MCF 10A (cell line): ENCODE measurements at regions not wholly inside any gene's neighbourhood (a gene's known extent, or its start where the extent isn't known, plus 50 kb on each side); places are given as distances from the start of the nearest gene placed in this dataset.
"Not testable (repeated sequence)": the region's sequence is repeated elsewhere in the genome, so short reads cannot be mapped to it uniquely, and the experiment has no call there.

ENCODE experiments used
- BruUV-seq: library from RNA; stranded (reverse); fragments of 400-500 nt; replicated peaks from 2 replicates; lab custom pipeline; 2021; lab: Mats Ljungman, UMichigan
- CTCF ChIA-PET: fragments of 300-600 bp; sonication (Branson Sonifier 250); formaldehyde crosslinking; extraction: SDS; loops from one replicate; lab custom pipeline; 2021; ENCODE audit warnings: antibody characterized with exemption, inconsistent platforms; lab: Yijun Ruan, JAX
- POLR2A ChIA-PET: fragments of 300-600, 350-650 bp; sonication (Branson Sonifier 250); formaldehyde crosslinking; extraction: SDS; loops from one replicate; lab custom pipeline; 2020; ENCODE audit warnings: antibody characterized with exemption, inconsistent platforms; lab: Yijun Ruan, JAX
- DNase-seq: peaks from one replicate; pipeline ENCODE4 v3.0.0-alpha.2; 2018; ENCODE audit not compliant: unreplicated experiment
- H3K27ac Mint-ChIP-seq: one replicate; pipeline ENCODE4 v1.8.0; 2022; ENCODE audit warnings: mild to moderate bottlenecking, low read depth, mixed read lengths; ENCODE audit not compliant: unreplicated experiment
- H3K27me3 Mint-ChIP-seq: one replicate; pipeline ENCODE4 v1.8.0; 2022; ENCODE audit warnings: mixed read lengths; ENCODE audit not compliant: insufficient read depth, unreplicated experiment
- H3K36me3 Mint-ChIP-seq: one replicate; pipeline ENCODE4 v1.8.0; 2022; ENCODE audit warnings: mild to moderate bottlenecking, moderate library complexity, mixed read lengths; ENCODE audit not compliant: insufficient read depth, unreplicated experiment
- H3K4me1 Mint-ChIP-seq: one replicate; pipeline ENCODE4 v1.8.0; 2022; ENCODE audit warnings: mixed read lengths; ENCODE audit not compliant: insufficient read depth, unreplicated experiment
- H3K4me3 Mint-ChIP-seq: one replicate; pipeline ENCODE4 v1.8.0; 2022; ENCODE audit warnings: mild to moderate bottlenecking, moderate library complexity, mixed read lengths; ENCODE audit not compliant: unreplicated experiment
- H3K9me3 Mint-ChIP-seq: one replicate; pipeline ENCODE4 v1.8.0; 2022; ENCODE audit warnings: mixed read lengths; ENCODE audit not compliant: unreplicated experiment
- CTCF ChIP-seq: fragments of 200-600 bp; IDR thresholded peaks from one replicate; pipeline ENCODE4 v1.8.0; 2022; ENCODE audit warnings: antibody characterized with exemption, mild to moderate bottlenecking; ENCODE audit not compliant: unreplicated experiment
- intact Hi-C: fragments of 100-400 bp; cut with micrococcal nuclease; formaldehyde crosslinking; loops from 2 replicates; pipeline ENCODE4 v1.14.1; 2022

DNA sequence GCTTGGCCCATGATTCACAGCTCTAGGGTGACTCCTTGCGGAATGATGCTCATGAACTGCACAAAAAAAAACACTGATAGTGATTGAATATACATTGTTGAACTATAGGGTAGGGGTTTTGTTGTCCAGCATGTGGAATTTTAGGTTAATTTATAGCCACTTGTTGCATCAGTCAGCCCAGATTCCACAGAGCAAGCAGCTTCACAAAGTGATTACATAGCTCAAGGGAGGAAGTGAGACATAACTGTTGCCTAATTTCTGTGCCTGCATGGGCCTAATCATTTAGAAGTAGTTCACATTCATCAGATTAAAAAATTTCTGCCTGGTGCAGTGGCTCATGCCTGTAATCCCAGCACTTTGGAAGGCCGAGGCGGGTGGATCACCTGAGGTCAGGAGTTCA lies 142.2 kb upstream of the ZNF722 start:
- POLR2A ChIA-PET, H3K27ac Mint-ChIP-seq, BruUV-seq: not testable (repeated sequence)

DNA sequence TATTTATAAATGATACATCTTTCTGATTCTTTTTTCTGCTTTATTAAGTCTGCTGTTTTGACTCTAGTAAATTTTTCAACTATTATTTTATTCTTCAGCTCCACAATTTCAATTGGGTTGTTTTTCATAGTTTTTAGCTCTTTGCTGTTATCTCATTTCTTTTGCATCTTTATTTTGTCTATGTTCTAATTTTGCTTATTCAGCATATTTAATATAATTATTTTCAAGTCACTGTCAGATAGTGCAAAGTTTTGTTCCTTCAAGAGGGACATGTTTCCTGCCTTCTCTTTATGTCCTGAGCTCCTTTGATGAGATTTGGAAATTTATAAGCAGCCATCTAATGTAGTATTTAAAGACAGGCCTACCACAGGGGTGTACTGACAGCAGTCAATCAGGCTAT lies 131.5 kb upstream of the ZNF722 start:
- CTCF ChIA-PET, result interaction anchor here (0.6 kb wide), 1 partner anchor 1035 kb away, joined by 3 read pairs; no protein-coding TSS in a partner anchor
- no peak for DNase-seq
- Mint-ChIP-seq H3K4me3 (no peak overlapping the region), H3K27me3 (no peaks in the 10 kb centered on the region), H3K36me3 (no peaks in the 10 kb centered on the region), H3K4me1 (no peaks in the 10 kb centered on the region), H3K27ac (no peak overlapping the region), H3K9me3 (peaks cover 22% of the 10 kb centered on the region)
- no peak for TF ChIP-seq CTCF
- POLR2A ChIA-PET, result interaction anchor here (0.7 kb wide), 1 partner anchor 84 kb away, joined by 3 read pairs; no protein-coding TSS in a partner anchor
- BruUV-seq, result no TSS peak
- intact Hi-C loops, result no loop called here

More for the DNA sequence above, 142.2 kb upstream of the ZNF722 start:
- DNase-seq, H3K36me3 Mint-ChIP-seq, H3K27me3 Mint-ChIP-seq, H3K4me1 Mint-ChIP-seq, H3K4me3 Mint-ChIP-seq, intact Hi-C loops, CTCF ChIA-PET: not testable (repeated sequence)
- peaks cover 40% of the 10 kb centered on the region for H3K9me3 Mint-ChIP-seq

- H3K27me3 Mint-ChIP-seq, POLR2A ChIA-PET, H3K27ac Mint-ChIP-seq, BruUV-seq, CTCF ChIA-PET, intact Hi-C loops, DNase-seq, H3K4me1 Mint-ChIP-seq, H3K4me3 Mint-ChIP-seq, H3K36me3 Mint-ChIP-seq: not testable (repeated sequence)
- H3K9me3 Mint-ChIP-seq, result peaks cover 24% of the 10 kb centered on the region
These were observed 124.4 kb upstream of the ZNF722 start for GRCh38 chr7:63874242-63874641.

DNA sequence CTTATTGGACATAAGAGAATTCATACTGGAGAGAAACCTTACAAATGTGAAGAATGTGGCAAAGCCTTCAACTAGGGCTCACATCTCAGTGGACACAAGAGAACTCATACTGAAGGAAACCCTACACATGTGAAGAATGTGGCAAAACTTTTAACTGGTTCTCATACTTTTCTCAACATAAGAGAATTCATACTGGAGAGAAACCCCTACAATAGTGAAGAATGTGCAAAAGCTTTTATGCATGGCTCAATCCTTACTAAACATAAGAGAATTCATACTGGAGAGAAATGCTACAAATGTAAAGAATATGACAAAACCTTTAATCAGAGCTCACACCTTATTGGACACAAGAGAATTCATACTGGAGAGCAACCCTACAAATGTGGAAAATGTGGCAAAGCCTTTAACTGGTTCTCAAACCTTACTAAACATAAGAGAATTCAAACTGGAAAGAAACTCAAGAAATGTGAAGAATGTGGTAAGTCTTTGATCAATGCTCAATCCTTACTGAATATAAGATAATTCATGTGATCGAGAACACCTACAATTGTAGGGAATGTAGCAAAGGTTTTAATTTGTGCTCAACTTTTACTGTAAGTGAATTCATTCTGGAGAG lies 121.8 kb upstream of the ZNF722 start:
- intact Hi-C loops, result no loop called here
- no peaks in the 10 kb centered on the region for H3K4me1 Mint-ChIP-seq
- H3K9me3 Mint-ChIP-seq, result peaks cover 24% of the 10 kb centered on the region
- TF ChIP-seq CTCF, result no peak
- CTCF ChIA-PET, result no interaction called here
- DNase-seq, result no peak
- BruUV-seq, result no TSS peak
- POLR2A ChIA-PET, result no interaction called here
- no peaks in the 10 kb centered on the region for H3K36me3 Mint-ChIP-seq
- no peak overlapping the region for H3K4me3 Mint-ChIP-seq
- H3K27me3 Mint-ChIP-seq, result no peaks in the 10 kb centered on the region
- H3K27ac Mint-ChIP-seq, result no peak overlapping the region

DNA sequence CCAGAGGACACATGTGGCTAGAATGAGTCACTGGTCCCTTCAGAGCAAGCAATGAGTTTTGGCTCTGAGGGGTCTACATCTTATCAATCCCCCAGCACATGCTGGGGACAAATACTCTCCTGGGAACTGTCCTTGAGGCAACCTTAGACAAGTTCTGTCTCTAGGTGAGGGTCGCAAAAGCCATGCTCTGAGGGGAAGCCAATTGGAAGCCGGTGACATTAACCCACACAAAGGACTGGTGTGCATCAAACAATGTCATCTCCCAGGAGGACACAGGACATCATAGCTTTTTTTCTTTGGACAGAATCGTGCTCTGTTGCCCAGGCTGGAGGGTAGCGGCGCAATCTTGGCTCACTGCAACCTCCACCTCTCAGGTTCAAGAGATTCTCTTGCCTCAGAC lies 111.6 kb upstream of the ZNF722 start:
- no peaks in the 10 kb centered on the region for H3K36me3 Mint-ChIP-seq
- H3K4me3 Mint-ChIP-seq, result no peak overlapping the region
- intact Hi-C loops, result no loop called here
- H3K4me1 Mint-ChIP-seq, result no peaks in the 10 kb centered on the region
- CTCF ChIA-PET, result interaction anchor here (0.7 kb wide), 1 partner anchor 818 kb away, joined by 6 read pairs; no protein-coding TSS in a partner anchor
- H3K27me3 Mint-ChIP-seq, result no peaks in the 10 kb centered on the region
- BruUV-seq, result no TSS peak
- H3K27ac Mint-ChIP-seq, result no peak overlapping the region
- DNase-seq, result no peak
- no peak for TF ChIP-seq CTCF
- peaks cover 21% of the 10 kb centered on the region for H3K9me3 Mint-ChIP-seq
- POLR2A ChIA-PET, result no interaction called here
